HG02981 (cell line): ENCODE measurements at regions not wholly inside any gene's neighbourhood (a gene's known extent, or its start where the extent isn't known, plus 50 kb on each side); places are given as distances from the start of the nearest gene placed in this dataset.

Experiments
- ATAC-seq: cut with Tn5 transposase; IDR thresholded peaks from one replicate; pipeline ENCODE4 v1.9.1; 2021; ENCODE audit warnings: mild to moderate bottlenecking, moderate library complexity; ENCODE audit not compliant: unreplicated experiment

DNA sequence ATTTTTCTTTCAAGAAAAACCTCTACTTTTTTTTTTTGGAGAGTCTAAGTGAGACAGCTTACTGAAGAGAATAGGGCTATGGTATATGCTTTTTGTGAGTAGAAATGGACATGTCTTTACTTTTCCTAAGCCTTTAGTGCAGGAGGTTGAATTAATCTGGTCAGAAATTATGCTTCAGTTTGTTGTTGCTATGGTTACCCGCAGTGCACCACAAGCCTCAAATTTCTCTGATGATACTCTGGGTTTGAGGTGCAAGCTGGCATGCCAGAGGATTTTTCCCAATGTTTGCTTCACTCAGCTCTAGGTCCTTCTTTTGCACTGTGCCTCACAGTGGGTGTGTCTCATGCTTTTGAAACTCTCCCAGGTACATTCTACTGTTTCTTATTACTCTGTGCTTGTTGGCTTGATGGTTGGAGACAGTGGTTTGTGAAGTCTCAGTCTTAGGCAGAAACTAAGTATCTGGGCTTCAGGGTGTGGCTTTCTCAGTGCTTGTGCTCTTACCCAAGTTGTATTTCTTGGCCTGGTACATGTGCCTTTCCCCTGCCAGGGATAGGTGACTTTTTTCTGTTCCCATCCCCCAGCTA is 278.3 kb downstream of the RBM43 start:
- ATAC-seq: no peak

DNA sequence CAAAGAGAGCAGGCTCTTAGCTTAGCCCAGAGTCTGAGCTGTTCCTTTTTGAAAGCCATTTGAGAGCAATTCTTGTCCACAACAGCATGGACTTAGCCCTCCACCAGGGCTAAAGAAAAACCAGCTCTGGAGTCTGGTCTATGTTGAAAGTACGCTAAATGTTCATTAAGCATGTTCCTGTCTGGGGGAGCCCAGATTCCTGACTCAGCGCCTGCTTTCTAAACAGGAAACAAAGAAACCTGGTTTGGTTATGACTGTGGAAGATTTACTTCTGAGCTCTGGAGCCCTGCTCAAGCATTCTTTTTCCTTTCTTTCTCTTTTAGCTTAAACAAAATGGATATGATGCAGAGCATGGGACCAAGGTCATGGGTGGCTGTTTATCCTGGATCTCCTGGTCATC is 279.8 kb downstream of the RBM43 start:
- ATAC-seq: no peak

DNA sequence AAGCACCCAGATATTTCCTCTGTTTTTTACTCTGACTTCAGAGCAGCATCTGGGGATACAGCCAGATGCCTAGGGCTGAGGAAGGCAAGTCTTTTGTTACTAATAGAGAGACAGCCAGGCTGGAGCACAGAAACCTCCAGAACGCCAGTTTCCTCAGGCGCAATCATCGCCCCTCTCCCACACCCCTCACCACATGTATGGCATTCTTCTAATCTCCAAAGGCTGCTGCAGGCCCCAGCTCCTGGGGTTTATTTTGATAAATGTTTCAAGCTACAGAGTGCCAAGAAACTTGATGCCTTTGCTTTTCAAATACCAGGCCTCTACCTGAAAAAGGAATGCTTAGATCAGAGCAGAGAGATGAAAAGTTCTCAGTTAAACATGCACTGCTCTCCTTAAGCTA is 283.6 kb downstream of the RBM43 start:
- ATAC-seq: no peak

DNA sequence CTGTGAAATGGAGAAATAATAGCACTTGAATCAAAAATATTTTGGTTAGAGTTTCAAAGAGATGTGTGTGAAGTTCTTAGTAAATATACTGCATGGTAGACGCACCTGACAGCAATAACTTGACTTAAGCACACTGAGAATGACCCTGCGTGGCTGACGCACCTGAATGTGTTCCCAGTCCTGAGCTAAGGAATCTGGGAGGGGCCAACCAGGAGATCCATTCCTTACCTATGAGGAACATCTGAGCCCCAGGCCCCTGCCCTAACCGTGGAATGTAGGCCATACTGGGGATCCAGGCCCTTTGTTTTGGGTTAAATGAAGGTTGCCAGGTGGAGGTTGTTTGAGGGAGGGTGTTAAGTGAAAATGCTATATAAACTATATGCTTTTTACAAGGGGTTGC is 284.4 kb downstream of the RBM43 start:
- ATAC-seq: no peak

DNA sequence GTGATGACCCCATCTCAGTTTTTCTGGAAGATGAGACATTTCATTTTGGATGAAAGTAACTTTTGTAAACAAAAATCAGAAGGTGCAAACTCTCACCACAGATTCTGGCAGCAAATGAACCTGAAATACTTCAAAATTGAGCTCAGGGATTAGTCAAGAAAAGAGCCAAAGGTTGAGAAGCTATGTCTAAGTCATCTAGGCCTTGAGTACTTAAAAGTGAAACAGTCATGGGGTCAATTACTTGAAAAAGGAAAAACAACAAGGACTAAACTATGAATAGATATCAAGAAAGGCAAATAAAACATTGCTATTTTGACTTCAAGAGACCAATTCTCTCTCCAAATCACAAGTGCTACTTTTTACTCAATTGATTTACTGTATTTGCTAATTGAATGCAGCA is 285.1 kb downstream of the RBM43 start:
- no peak for ATAC-seq

DNA sequence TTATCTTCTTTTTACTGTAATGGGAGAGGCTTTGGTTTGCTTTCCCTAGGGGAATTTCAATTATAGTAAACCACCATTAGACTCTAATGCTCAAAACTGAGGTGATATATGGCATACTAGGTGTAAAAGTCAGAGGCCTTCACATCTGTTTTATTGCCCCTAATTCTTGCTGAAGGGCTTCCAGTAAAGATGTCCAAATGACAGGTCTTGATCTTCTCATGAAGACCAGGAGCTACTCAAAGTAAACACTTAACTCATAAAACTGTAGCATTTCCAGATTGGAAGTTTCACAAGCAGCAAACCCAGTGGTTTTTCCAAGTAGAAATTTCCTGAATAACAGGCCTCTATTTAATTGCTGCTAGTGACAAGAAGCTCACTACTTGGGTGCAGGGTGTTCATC is 286.8 kb downstream of the RBM43 start:
- ATAC-seq: no peak

DNA sequence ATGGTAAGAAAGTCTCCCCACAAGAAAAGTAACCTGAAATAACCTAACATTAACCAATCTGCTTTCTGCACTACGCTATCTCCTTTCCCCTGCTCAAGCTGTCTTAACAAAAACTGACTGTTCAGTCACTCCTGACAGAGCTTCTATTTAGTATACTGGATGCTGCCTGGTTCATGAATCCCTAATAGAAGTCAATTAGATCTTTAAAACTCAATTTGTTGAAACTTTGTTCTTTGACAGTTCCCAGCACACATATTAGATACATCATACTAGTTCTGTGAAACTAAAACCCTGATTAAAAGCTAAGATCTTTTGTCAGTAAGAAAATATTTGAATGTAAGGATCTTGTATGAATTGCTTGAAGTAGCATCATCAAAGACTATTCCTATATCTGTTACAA is 287.4 kb downstream of the RBM43 start:
- ATAC-seq: no peak

DNA sequence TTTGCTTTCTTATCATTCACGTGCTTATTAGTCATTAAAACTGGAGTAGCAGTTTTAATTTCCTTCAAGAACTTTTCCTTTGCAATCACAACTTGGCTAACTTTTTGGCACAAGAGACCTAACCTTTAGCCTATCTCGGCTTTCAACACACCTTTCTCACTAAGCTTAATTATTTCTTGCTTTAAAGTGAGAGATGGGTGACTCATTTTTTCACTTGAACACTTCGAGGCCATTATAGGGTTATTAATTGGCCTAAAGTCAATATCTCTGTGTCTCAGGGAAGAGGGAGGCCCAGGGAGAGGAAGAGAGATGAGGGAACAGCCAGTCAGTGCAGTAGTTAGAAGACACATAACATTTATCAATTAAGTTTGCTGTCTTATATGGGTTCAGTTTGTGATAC is 289.8 kb downstream of the RBM43 start:
- ATAC-seq: no peak

DNA sequence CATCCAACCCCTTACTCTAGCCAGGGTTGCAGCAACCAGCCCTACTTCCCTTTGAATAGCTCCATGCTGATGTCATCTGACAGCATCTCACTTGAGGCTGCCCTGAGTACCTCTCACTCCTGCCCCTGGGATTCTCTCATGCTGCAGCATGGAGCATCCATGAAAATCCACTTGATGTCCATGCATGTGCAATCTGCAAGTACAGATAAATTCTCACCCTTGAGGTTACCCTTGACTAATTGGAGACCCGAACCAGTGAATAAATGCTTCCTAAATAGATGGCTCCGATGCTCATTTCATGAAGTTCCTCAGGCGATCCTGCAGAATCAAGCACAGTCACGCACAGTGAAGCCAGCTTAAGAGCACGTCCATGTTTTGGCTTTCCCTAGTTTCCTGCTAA is 298.3 kb downstream of the RBM43 start:
- no peak for ATAC-seq

DNA sequence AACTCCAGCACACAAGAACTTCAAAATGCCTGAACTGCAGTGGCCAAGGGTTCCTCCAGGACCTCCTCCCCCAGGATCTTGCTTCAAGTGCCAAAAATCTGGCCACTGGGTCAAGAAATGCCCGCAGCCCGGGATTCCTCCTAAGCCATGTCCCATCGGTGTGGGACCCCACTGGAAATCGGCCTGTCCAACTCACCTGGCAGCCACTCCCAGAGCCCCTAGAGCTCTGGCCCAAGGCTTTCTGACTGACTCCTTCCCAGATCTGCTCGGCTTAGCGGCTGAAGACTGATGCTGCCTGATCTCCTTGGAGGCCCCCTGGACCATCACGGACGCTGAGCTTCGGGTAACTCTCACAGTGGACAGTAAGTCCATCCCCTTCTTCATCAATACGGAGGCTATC is 306.4 kb downstream of the RBM43 start:
- no peak for ATAC-seq

DNA sequence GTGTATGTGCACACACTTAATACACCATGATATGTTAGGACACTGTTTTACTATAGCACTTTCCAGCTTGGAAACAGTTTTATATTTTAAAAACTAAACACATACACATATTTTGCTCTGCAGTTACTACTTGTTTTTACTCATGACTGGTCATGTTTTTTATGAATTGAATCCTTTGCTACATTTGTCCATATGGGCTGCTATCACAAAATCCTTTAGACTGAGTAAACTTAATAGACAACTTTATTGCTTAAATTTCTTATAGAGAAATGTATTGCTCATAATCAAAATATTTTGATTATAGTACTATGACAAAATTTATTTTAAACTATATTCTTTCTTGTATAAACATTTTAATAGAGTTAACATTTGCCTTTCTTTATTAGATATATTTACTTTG is 314.8 kb downstream of the RBM43 start:
- no peak for ATAC-seq

DNA sequence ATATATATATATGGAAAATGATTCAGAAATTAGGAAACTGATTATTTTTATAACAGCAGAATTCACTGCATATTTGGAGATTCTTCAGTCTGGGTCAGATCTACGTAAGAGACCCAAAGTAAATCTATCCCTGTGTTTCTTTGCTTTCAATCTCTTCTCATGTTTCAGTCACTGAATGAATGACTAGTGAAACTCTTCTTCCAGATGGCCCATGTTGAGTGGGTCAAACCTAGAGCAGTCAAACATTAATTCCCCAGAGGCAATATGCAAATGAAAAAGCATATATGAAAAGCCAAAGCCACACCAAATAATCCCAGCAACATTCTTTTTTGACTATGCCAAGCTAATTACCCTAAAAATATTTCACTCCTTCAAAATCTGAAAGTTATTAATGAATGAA is 317.3 kb downstream of the RBM43 start:
- ATAC-seq: peak; percentile 69

DNA sequence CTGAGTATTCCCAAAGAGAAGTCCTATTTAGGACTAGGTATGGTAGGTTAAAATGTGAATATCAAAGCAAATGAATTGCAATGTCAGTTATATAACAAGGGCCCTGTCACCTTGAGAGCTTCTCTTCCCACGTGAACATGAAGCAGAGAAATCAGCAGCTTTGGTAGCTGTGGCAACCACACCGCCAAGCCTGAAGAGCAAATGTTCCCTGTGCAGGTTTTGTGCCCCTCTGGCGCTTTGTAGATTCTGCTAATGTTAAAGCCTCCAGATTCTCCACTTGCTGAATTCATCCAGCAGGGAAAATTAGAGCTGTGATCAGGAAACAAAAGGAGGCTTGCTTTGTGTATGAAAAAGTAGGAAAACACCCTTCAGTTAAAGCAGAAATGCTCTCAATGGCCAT is 322.6 kb downstream of the RBM43 start:
- no peak for ATAC-seq

DNA sequence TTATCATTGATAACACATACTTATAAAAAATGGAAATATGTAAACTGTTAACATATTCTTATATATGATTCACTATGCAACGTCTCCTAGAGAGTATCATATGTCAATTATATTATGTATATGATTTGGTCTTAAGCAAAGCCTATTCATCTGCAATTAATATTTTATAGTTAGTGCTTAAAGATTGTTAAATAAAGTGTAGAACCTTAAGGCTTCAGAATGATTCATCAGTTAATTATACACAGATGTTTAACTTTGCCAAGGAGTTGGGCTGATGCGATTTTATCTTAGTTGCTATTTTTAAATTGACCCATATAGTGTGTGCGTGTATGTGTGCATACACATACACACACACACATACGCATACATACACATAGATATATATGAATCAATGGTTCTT is 323.1 kb downstream of the RBM43 start:
- ATAC-seq: no peak

DNA sequence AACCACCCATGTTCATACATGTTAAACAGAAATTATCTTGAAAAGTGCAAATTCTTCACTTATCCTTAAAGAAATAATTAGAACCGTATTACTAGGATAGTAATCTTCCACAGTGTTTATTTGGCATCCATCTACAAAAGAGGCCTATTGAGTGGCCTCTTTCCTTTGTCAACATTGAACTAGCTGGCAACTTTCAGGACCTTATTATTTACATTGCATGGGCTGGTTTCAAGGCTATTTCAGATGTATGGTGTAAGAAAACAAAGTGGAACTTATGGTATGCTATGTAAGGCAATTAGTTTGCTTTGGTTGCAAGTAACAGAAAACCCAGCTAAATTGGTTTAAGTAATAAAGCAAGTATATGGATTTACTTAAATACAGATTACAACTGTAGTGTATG is 324.6 kb downstream of the RBM43 start:
- no peak for ATAC-seq

DNA sequence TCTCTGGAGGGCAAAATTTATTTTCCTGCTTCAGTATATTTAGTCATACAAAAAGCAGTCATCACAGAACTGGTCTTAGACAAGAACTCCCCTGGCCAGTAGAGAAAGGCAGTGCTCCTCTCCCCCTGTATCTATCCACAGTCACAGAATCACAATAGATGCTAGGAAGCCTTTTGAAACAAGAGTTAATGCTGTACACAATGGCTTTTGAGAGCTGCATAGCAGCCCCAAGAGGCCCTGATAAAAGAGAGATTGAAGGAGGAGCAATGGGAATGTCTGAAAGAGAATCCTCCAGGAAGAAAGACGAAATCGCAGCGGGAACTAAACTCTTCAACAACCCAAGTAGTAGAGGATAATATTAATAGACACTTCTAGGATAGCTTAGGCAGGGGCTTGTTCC is 330.2 kb downstream of the RBM43 start:
- no peak for ATAC-seq

DNA sequence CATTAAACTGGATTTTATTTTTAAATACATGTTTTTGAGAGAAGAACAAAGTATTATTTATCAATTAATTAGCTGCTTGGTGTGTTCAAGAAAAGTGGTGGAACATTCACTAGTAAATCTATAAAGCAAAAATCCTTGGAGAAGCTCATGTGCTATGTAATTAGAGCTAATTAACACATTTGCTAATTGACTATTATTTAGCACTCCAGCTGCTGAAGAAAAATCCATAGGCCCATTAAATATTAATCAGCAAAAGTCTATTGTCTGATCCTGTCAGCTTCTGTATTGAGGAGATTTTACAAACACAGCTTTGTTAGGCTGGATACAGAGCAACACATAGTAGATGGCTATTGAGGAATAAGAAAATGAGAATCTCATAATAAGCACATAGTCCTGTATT is 336.1 kb downstream of the RBM43 start:
- ATAC-seq: no peak

DNA sequence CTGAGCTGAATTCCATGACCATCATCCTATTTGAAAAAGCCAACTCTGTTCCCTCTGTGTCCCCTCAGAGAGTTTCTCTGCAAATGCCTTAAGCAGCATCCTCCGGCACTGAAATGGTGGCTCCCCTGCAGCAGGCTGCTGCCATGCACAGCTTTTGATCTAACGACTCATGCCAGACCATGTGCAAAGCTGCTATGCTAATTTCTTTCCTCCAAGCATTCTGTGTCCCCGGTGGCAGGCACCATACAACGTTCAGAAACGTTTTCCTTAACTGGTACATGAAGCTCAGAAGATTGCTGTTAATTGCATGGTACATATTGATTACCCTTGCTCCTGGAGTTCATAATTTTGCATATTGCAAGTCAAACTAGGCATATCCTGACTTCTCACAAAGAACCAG is 336.8 kb downstream of the RBM43 start:
- no peak for ATAC-seq

DNA sequence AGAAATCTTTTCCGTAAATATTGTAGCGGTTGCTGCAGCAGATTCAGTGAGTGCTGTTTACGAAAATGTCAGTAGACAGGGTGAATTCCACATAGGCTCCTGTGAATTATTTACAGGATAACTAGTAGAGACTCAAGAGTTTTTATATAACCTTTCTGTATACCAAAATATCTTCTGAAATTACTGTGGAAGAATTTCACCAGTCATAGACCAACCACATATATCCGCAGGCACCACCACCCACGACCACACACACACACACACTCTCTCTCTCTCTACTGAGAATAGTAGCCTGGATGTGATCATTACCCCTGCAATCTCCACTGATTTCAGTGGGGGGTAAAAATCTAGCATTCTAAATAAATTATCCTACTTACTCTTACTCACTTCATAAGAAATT is 341.8 kb downstream of the RBM43 start:
- no peak for ATAC-seq

DNA sequence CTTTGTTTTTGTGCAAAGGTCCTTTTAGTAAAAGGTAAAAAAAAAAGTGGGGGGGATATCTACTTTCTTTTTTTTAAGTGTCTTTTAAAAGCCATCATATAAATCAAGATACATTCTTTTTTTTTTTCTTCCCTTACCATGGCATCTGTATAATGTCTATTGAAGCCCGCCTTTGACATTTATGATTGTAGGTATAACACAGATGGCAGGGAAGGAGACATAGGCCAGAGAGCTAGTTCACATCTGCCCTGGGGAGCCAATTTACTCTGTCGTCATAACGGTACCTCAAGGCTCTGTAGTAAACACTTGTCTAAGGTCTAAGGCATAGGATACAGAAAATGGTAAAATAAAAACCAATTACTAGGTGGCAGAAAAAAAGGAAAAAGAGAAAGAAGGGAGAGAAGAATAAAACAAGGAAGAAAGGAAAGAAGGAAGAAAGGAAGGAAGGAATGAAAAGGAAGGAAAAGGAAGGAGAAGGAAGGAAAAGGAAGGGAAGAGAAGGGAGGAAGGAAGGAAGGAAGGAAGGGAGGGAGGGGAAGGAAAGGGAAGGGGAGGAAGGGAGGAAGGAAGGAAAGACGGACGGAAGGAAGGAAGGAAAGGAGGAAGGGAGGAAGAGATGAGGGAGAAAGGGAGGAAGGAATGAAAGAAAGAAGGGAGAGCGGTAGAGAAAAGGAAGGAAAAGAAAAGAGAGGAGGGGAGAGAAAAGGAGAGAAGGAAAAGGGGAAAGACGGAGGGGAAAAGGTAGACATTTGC is 343.5 kb downstream of the RBM43 start:
- no peak for ATAC-seq

DNA sequence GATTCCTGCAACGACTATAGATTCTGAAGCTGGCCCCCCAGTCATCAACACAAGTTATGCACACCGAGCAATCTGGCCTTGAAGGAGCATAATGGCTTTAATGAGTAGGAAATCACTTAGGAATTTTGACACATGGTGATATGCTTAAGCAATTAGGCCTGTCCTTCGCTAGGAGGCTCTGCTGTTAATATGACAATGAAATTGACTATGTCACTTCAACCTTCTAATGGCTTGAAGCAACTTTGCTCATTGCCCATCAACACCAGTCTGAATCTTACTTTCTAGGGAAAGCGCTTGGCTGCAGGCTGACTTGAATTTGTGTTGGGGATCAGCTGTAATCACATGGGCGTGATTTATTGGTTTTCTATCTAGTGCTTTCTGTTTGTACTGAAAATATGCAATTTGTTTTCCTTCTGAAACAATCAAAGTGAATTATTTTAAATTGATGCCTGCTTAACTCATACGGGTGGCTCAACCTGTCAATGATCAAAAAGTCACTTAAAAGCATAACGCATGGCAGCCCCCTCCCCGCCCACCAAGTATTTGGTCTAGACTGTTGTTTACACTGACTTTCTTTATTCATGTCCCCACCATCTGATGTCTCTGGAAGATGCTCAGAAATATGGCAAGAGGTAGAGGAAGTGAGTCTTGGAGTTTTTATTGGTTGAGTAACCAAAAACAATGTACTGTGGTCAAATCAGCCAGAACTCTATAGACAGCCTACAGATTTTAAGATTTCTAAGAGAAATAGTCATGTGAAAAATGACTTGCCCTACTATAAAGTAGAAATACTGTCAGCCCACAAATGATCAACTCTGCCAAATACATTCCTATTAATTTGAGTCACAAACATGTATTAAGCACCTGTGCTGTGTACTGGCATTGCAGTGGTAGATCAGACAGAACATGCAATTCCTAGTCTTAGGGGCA is 344.9 kb downstream of the RBM43 start:
- ATAC-seq: no peak

DNA sequence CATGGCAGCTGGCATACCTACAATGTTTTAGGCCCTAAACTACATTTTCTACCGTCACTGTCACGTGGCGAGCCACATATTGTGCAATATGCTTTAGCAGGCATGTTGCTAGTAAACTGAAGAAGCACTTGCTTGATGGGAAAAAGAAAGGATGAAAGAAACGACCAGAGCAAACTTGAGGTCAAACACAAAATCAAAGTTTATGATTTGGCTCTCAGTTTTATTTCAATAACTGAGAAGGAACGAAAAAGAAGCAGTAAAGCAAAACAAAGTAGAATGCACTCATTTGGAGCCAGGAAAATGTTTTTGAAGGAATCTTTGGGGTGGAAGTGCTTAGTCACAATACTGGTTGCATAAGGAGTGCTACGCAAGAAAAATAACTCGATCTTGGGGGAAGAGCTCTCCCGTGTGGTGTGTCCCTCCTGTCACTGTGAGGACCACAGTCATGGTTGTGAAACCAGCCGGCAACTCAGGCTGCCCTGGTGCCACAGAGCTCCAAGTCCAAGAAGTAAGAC is 349.8 kb downstream of the RBM43 start:
- no peak for ATAC-seq
